Hematopoietic multipotent progenitor cell (in vitro differentiated cells): ENCODE measurements at regions not wholly inside any gene's neighbourhood (a gene's known extent, or its start where the extent isn't known, plus 50 kb on each side); places are given as distances from the start of the nearest gene placed in this dataset.
A peak's percentile ranks its signal among the peaks of the same experiment; 100 is the strongest.
"Not testable (repeated sequence)": the region's sequence is repeated elsewhere in the genome, so short reads cannot be mapped to it uniquely, and the experiment has no call there.

Experiments used
- DNase-seq, 3 donors: peaks; one replicate each; pipeline ENCODE4 v3.0.0-alpha.2; 2011 to 2015; ENCODE audit warnings: low read depth in 2 of 3, low spot score in 2 of 3

DNA sequence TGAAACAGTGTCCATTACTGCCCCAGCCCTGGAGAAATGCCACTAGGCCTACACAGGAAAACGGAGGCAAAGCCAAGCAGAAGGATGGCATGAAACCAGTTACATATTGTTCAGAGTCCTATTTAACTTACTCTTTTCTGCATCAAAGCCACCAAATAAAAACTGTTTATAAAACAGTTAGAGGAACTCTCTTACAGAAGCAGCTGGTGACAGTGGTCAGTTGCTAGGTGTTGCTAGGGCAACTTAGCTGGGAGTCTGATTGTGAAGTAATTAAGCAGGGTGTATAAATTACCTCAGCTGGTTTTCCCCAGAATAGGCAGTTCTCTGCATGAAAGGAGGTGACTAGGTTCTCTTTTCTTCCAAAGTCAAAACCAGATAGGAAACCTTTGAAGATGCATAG is 115.6 kb upstream of the ZBED5 start:
- peak in 2 of 3 donors; percentile 20 to 58 for DNase-seq

- no peak for DNase-seq
These were observed 113.1 kb upstream of the ZBED5 start for GRCh38 chr11:10970926-10971325.

DNA sequence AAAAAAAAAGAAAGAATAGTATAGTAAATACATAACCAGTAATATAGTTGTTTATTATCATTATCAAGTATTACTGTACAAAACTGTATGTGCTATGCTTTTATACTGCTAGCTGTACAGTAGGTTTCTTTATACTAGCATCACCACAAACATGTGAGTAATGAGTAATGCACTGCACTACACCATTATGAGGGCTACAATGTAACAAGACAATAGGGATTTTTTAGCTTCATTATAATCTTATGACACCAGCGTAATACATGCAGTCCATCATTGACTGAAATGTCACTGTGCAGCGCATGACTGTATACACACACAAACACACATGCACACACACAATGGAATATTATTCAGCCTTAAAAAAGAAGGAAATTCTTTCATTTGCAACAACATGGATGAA is 111.5 kb upstream of the ZBED5 start:
- no peak for DNase-seq

GRCh38 chr11:10956884-10957283 is 99.0 kb upstream of the ZBED5 start:
- DNase-seq: not testable (repeated sequence)

- DNase-seq: no peak
These were observed 97.8 kb upstream of the ZBED5 start for GRCh38 chr11:10955616-10956015.

DNA sequence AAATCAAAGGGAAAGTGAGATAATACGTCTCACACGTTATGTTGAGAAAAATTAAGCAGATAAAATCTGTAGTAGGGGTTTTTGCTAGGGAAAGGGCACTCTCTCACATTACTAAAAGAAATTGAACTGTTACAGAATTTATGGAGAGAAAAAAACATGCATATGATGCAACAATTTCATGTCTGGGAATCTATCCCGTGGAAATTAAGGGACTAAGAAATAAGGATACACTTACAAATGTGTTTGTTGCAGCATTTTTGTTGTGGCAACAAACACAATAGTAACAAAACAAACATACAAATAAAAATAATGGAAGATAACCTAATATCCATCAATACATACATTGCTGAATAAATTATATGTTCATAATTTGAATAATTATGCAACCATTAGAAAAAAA is 96.3 kb upstream of the ZBED5 start:
- no peak for DNase-seq

DNA sequence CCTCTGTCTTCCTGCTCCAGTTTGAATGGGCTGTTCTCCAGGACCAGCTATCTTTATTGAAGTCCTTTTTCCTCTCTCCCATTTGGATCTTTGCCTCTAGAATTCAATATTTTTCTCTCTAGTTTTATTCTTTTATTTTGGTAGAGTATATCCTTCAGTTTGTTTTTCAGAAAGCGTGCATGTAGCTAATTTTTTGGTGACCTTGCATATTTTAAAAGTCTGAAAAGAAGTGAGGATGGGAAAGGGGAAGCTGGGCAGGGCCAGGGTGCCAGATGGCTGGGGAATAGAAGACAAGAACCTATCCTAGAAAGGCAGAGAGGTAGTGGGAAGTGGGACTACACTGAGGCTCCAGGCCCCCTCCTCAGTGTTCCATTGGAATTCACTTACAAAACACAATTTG is 95.0 kb upstream of the ZBED5 start:
- DNase-seq: no peak

- DNase-seq: not testable (repeated sequence)
These were observed 90.1 kb upstream of the ZBED5 start for GRCh38 chr11:10947935-10948334.

- DNase-seq: no peak
These were observed 88.2 kb upstream of the ZBED5 start for GRCh38 chr11:10946072-10946471.

GRCh38 chr11:10945196-10945595 is 87.3 kb upstream of the ZBED5 start:
- DNase-seq: no peak

DNA sequence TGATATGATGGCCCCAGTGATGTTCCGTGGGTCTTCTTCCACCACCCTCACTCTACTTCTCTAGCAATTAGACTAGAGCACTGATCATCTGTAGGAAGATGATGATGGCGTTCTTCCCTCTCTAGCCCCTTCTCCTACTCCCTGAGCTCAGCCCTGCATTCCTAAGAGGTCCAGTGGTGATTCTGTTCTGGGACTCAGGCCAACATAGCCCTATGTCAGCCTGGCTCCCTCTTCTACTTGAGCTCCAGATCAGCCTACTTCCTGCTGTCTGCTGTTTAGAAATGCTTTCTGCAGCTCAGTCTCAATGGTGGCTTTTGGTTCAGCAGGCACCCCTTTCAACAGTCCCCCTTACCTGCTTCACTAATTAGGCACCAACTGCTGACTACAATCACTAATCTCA is 86.1 kb upstream of the ZBED5 start:
- DNase-seq: no peak

- DNase-seq: no peak
These were observed 84.8 kb upstream of the ZBED5 start for GRCh38 chr11:10942620-10943019.

- no peak for DNase-seq
These were observed 84.0 kb upstream of the ZBED5 start for GRCh38 chr11:10941871-10942270.

GRCh38 chr11:10941414-10941813 is 83.6 kb upstream of the ZBED5 start:
- DNase-seq: no peak

- DNase-seq: no peak
These were observed 81.0 kb upstream of the ZBED5 start for GRCh38 chr11:10938650-10939387.

- DNase-seq: no peak
These were observed 80.4 kb upstream of the ZBED5 start for GRCh38 chr11:10938231-10938630.

DNA sequence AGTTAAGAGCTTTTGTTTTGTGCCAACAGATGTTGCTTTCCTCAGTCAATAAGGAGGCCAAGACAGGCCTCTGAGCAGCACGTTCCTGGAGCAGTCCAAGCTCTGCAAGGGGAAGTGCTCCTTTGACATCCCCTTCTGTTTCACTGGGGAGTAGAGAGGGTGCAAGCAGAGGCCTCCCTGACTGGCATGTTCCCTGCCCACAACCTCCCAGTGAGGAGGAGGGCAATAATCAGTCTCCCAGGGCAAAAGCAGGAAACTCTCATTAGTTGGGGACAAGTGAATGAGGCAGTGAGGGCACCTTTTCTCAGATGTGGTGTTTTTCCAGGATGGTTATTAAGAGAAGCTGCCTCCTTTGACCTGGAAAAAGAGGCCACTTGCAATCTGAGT is 79.5 kb upstream of the ZBED5 start:
- no peak for DNase-seq

- DNase-seq: no peak
These were observed 79.0 kb upstream of the ZBED5 start for GRCh38 chr11:10936626-10937384.

GRCh38 chr11:10935015-10935559 is 77.2 kb upstream of the ZBED5 start:
- no peak for DNase-seq

DNA sequence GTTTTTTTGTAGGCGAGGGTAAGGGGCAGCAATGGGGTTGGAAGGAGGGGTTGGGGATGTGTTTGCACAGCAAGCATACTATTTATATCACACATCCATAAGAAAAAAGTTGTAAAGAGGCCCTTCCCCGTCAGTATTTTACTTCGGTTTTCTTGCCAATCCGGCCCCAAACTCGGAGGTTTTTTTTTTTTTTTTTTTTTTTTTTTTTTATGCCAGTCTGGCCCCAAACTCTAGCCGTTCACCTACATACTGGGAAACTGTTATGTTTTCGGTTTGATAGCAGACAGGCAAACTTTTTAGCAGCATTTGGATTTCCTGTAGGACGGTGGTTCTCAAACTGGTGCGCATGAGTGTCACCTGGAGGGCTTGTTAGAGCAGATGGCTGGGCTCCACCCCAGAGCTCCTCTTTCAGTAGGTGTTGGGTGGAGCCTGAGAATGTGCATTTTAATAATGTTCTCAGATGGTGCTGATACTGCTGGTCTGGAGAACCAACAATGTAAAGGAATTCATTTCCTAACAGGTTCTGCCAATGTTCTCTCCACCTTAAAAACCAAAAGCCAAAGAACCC is 76.5 kb upstream of the ZBED5 start:
- peak in 1 of 3 donors; percentile 24 for DNase-seq

DNA sequence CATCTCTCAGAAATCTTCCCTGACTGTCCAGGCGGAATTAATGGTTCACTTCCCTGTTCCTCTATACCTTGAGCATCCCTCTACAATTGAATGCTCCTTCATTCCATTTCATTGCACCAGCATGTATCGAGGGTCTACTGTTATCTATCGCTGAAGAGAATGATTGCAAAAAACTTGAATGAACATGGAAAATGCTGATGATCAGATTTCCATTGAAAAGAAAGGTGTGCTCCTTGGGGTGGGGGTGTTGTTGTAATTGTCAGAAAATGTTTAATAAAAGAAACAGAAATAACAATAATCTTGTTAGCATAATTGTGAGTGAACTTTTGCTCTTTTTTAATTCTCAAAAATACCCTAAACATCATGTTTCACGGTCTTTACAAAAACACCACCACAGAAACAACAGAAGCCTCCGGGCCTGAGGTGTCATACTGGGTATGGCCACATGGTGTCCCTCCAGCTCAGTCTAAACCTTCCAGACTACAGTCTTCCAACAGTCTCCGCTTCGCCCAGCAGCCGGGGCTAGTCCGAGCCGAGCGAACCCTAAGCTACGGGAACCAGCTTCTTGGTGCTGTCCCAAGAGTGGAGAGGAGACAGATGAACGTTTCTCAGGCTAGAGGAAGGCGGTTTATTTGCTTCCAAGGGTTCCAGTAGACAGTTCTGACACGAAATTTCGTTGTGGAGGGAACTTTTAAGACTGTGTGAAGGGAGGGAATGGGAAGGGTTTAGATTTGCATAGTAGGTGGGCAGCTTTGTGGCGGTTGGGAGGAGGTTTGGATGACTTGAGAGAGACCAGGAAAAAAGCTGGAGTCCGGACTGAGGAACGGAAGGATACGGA is 75.8 kb upstream of the ZBED5 start:
- DNase-seq: peak; percentile 54 to 93 (median 85)
